HG03103 (cell line): ENCODE measurements at regions not wholly inside any gene's neighbourhood (a gene's known extent, or its start where the extent isn't known, plus 50 kb on each side); places are given as distances from the start of the nearest gene placed in this dataset.

ENCODE experiments used
- ATAC-seq: cut with Tn5 transposase; IDR thresholded peaks from one replicate; pipeline ENCODE4 v1.9.1; 2021; ENCODE audit warnings: low read depth; ENCODE audit not compliant: unreplicated experiment

DNA sequence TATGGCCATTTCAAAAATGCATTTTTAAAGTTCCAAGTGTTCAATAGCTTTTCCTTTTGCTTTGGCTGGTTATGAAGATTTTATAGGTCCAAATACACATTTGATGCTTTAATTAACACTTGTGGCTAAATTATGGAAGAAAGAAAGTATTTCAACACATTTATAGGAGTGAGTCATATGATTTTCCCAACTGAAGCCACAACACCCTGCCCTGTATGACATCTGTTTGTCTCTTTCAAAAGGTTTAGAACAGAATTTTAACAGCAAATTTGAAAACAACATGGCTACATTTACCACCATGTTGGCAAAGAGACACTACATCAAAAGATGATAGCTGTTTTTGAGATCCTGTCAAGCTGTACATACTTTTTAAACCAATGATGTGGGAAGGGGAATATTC lies 99.4 kb downstream of the TMEM174 start:
- no peak for ATAC-seq

DNA sequence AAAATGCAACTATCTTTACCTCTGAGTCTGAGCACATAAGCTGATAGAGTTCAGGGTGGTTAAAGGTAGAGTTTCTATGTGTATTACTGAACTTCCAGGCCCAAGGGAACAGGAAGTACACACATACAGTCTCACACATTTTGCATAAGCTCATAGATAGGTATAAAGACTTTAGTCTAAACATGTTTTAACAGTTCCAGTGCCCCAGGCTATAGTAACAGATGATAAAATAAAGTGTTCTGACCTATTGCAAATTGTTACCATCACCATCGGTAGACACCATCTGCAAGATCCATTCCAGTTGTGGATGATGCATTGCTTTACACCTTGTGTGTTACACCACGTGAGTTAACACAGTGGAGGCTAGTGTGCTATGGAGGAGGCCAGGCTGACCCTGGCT lies 95.8 kb downstream of the TMEM174 start:
- no peak for ATAC-seq

DNA sequence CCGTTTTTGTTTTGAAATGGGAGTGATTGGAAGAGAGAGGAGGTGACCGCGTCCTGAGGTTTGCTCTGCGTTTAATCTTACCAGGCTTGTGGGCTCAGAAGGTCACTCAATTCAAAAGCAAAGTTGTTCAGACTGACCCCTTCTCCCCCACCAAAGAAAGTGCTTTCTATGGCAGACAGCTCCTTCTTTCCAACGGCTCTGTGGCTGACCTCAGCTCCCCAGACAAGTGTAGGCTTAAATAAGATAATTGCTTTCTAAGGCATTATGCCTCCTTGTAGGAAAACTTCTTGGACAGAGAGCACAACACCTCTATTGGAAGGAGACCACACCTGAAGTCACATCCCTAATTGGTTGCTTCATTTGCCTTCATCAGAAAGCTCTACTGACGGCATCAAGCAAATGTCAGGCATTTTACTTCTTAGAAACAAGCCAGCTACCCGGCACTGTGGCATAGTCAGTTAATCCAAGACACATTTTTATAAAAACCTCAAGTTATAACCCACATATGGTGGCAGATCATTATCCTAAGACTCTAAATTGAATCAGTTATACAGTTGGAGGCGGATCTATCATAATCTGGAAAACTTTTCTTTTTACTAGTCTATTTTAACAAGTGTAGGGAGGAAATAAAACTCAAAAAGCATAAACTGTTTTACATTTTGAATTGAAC lies 94.9 kb downstream of the TMEM174 start:
- ATAC-seq = no peak

DNA sequence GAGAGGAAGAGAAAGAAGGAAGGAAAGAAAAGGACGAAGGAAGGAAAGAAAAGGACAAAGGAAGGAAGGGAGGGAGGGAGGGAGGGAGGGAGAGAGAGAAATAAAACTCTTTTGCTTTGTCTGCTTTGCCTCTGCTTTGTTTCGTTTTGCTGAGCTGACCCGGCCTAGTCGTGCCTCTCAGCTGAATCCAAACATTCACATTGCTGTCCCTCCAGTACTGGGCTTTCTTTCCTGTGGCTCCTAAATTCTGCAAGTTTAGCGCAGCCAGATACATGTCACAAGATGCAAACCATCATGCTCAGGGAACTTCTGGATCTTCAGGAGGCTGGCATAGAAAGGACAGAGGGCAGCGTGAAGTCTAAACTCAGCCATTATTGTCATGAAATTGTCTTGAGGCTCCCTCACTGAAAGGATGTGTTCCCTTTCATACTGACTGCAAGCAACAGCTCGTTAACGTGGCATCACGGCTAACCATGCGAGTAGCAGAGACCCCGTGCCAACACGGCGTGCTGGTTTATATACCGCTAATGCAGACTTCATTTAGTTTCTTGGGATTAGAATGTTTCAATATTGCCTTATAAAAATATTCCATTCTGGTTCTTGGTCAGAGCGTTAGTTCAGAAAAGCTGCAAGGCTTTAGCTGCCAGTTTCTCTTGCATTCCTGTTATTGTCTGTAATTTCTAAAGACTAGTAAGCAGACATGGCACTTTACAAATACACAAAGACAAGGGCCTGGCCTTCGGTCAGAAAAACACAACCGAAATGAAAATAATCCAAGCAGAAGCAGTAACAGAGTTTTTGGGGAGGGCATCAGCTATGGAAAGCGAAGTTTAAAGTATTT lies 94.2 kb downstream of the TMEM174 start:
- ATAC-seq = no peak

DNA sequence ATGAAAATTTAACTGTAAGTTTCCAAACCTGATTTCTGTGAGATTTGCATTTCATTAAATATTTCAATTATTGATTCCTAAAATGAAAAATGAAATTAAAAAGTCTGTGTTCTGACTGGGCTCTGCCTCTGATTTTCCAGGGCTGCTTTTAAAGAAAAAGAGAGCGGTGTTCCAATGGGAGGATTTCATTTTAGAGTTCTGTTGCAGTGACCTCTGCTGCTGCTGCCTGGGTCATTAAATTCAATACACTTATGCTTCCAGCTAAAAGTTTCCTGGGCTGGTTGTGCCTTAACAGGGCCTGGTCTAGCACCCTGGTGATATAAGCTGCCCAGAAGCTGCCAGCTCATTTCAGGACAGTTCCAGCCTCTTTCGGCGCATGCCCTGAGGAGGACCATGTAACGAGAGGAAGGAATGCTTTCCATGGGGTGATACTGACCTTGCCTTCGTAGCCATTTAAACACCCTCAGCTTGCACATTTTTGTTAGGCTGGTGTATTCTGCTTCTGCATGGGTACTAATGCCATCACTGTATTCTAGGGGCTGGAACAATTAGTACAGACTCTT lies 93.3 kb downstream of the TMEM174 start:
- no peak for ATAC-seq

GRCh38 chr5:73265641-73266040 lies 92.6 kb downstream of the TMEM174 start:
- ATAC-seq = no peak

DNA sequence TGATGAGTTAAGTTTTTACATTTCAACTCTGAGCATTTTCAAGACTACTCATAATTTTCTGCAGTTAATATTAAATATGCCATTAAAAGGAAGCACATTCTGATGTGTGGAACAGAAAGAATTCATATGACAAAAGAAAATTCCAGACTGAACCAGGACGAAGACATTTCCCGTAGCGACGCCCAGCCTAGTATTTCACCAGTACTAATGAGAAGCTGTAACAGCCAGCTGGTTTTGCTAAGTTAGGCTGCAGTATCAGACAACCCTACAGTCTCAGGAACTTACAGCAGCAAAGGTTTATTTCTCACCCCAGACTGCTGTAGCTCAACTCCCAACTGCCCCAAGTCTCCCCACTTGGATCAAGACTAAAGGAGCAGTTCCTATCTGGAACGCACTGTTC lies 91.6 kb downstream of the TMEM174 start:
- no peak for ATAC-seq

DNA sequence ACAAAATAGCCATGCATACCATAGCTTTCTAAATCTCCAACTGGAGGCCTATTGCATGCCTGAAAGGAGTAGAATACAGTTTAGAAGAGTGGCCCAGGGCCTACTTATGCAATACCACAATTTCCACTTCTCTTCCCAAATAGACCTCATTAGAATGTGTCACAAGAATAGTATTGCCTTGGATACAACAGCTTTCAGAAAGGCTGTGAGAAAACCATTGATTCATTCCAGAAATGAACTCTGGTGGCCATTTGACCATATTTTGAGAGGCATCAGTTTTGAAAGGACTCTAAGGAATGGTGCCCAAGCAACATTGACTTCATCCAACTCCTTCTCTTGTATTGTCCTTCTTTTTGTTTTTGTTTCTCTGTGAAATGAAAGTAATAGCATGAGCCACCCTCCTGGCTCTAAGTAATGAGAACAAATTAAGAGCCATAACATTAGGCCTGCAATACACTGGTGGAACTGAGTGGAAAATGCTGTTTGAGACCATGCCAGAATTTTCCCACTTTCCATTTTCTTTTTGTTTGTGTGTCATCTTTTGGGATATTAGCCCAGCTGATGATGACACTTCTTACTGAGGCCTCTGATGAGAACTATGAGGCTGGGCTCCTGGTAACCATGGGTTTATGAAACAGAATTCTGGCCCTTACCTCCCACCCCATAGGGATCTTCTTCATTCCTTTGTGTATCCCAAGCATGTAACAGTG lies 90.2 kb downstream of the TMEM174 start:
- ATAC-seq = no peak

GRCh38 chr5:73256862-73257261 lies 83.9 kb downstream of the TMEM174 start:
- ATAC-seq = no peak

DNA sequence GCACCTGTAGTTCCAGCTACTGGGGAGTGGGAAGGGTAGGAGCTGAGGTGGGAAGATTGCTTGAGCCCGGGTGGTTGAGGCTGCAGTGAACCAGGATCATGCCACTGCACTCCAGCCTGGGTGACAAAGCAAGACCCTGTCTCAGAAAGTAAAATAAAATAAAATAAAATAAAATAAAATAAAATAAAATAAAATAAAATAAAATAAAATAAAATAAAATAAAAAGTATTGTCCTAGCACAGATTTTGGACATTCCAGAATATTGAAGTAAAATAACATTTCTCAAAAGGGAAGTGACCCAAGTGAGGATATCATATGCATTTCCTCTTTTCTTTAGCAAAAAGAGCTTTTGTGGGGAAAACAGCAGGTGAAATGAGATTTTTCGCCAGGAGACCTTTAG lies 83.5 kb downstream of the TMEM174 start:
- ATAC-seq = no peak

- ATAC-seq = no peak
Measured at GRCh38 chr5:73256012-73256411, 83.0 kb downstream of the TMEM174 start.

- ATAC-seq = no peak
Measured at GRCh38 chr5:73254642-73255041, 81.6 kb downstream of the TMEM174 start.

DNA sequence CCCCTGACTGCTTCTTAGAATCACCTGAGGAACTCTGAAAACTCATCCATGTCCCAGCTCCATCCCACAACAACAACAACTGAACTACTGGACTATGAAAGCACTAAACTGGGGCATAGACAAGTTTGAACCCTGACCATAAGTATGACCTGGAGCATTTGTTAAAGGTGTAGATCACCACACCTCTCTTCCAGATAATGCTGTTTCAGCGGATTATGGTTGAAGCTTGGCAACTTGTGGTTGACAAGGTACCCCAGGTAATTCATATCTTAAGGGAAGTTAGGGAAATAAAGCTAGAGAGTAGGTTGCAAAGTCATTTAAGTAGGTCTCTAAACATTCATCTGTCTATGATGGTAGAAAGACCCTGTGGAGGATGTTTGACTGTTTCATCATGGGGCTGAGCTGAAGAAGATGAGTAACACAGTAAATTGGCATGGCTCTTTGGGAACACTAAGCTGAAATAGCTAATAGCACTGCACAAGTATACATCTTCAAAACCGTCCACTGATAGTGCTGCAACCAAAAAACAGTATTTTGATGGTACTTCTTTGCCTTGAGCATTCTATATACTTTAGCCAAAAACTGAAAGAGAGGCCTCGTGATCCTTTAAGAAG lies 80.2 kb downstream of the TMEM174 start:
- ATAC-seq = no peak

DNA sequence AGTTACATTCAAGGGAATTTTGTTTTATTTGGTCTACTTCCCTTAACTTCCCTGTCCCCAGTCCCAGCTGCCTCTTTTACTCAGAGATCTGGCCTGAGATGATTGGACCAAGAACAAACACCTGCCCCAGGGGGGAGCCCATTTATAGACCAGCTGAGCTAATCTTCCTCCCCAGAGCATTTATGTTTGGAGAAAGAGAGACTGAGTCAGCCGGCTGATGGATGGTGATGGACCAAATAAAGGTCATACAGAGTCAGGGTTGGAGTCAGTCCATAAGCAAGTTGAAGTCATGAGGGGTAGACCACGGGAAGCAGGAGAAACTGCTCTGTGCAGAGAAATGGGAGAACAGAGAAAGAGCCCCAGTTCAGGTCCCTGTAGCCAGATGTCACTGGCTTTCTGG lies 77.7 kb downstream of the TMEM174 start:
- no peak for ATAC-seq

GRCh38 chr5:73242735-73243134 lies 69.7 kb downstream of the TMEM174 start:
- no peak for ATAC-seq

DNA sequence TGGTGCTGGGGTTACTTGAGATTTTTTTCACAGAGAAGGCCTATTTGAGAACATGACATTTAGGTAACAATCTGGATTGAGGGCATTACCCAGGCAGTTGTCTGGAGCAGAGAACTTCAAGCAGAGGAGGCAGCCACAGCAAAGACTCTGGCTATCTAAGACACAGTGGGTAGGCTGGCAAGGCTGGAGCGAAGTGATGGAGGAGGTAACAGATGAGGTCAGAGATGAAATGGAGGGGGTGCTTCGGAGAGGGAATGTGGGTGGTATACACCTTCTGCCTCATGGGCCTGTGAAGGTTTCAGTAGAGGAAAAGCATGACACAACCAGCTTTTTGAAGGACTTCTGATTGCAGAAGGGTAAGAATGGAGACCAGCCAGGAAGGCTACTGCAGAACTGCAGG lies 65.9 kb downstream of the TMEM174 start:
- no peak for ATAC-seq

DNA sequence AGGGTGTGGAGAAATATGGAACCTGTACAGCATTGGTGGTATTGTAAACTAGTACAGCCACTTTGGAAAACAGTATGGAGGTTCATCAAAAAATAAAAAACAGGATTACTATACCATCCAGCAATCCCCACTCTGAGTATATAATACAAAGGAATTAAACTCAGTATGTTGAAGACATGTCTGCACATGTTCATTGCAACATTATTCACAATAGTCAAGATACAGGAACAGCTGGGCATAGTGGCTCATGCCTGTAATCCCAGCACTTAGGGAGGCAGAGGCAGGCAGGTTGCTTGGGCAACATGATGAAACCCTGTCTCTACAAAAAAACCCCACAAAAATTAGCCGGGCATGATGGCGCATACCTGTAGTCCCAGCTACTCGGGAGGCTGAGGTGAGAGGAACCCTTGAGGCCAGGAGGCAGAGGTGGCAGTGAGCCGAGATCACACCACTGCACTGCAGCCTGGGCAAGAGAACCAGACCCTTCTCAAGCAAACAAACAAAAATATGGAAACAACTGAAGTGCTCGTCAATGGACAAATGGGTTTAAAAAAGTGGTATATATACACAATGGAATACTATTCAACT lies 63.6 kb downstream of the TMEM174 start:
- ATAC-seq = no peak

DNA sequence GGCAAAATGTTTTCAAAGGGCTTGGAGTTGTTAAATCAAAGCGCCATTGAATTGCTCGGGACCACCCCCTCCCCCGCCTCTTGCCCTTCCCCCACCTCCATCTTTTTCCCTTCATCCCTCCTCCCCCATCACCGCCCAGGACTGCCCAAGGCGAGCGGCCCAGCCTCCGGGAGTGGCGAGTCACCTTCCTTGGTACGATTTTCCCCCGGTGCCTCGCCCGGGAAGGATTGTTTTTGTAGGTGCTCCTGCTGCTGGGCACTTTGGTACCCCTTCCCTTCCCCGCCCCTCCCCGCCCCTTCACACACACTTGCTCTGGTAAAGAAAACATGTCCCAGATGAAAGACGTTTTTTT lies 61.2 kb downstream of the TMEM174 start:
- ATAC-seq = no peak

- no peak for ATAC-seq
Measured at GRCh38 chr5:73233461-73234203, 60.6 kb downstream of the TMEM174 start.

- ATAC-seq = no peak
Measured at GRCh38 chr5:73233053-73233460, 60.1 kb downstream of the TMEM174 start.
